ENCODE measurements at regions not wholly inside any gene's neighbourhood (a gene's known extent, or its start where the extent isn't known, plus 50 kb on each side); places are given as distances from the start of the nearest gene placed in this dataset.

DNA sequence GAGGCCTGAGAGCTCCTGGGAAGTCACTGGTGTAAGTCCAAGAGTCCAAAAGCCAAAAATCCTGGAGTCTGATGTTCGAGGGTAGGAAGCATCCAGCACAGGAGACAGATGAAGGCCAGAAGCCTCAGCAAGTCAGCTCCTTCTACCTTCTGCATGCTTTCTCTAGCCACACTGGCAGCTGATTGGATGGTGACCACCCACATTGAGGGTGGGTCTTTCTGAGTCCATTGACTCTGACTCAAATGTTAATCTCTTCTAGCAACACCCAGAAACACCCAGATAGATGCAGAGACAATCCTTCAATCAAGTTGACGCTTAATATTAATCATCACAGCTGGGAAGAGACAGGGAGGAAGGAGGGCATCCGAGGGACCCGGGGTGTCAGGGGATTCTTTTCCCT, 305.8 kb downstream of the AACS start:
- TF ChIP-seq, protein P1, sequence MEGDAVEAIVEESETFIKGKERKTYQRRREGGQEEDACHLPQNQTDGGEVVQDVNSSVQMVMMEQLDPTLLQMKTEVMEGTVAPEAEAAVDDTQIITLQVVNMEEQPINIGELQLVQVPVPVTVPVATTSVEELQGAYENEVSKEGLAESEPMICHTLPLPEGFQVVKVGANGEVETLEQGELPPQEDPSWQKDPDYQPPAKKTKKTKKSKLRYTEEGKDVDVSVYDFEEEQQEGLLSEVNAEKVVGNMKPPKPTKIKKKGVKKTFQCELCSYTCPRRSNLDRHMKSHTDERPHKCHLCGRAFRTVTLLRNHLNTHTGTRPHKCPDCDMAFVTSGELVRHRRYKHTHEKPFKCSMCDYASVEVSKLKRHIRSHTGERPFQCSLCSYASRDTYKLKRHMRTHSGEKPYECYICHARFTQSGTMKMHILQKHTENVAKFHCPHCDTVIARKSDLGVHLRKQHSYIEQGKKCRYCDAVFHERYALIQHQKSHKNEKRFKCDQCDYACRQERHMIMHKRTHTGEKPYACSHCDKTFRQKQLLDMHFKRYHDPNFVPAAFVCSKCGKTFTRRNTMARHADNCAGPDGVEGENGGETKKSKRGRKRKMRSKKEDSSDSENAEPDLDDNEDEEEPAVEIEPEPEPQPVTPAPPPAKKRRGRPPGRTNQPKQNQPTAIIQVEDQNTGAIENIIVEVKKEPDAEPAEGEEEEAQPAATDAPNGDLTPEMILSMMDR (IDR thresholded peaks at IDR 0.05), result no peak
- no peak for TF ChIP-seq POLR2A (IDR thresholded peaks at IDR 0.05)

Measured in adrenal gland (tissue), 5 donors.